GM12878 (cell line): ENCODE measurements at regions not wholly inside any gene's neighbourhood (a gene's known extent, or its start where the extent isn't known, plus 50 kb on each side); places are given as distances from the start of the nearest gene placed in this dataset.

ENCODE experiments used
- DPF2 ChIP-seq: fragments of 450-650 bp; IDR thresholded peaks from 2 replicates; pipeline ENCODE4 v1.6.1; 2017; ENCODE audit warnings: mild to moderate bottlenecking
- HCFC1 ChIP-seq: fragments of 150-350 bp; IDR thresholded peaks from 2 replicates; pipeline ENCODE4 v1.6.1; 2014; ENCODE audit warnings: low read length
- MAX ChIP-seq: IDR thresholded peaks from 2 replicates; pipeline ENCODE4 v1.6.1; 2012; ENCODE audit warnings: low read depth, low read length, improper control_type of control experiment
- RCOR1 ChIP-seq: conservative IDR thresholded peaks from 2 replicates; pipeline ENCODE4 v1.6.1; 2012; ENCODE audit warnings: low read depth, low read length, improper control_type of control experiment
- TAF1 ChIP-seq: IDR thresholded peaks from 2 replicates; pipeline ENCODE4 v1.6.1; 2011; ENCODE audit warnings: mild to moderate bottlenecking, low read depth, low read length, borderline replicate concordance

- TF ChIP-seq RCOR1, result no peak
- no peak for TF ChIP-seq DPF2
- no peak for TF ChIP-seq TAF1
- TF ChIP-seq HCFC1, result no peak
- TF ChIP-seq MAX, result no peak
These were observed 187.3 kb upstream of the KIF2B start for GRCh38 chr17:53635444-53635843.
